Neural crest cell (in vitro differentiated cells): ENCODE measurements at regions not wholly inside any gene's neighbourhood (a gene's known extent, or its start where the extent isn't known, plus 50 kb on each side); places are given as distances from the start of the nearest gene placed in this dataset.

ENCODE experiments used
- DNase-seq: peaks from one replicate; pipeline ENCODE4 v3.0.0; 2021; ENCODE audit warnings: low read depth, mixed read lengths, low spot score
- H3K27ac Mint-ChIP-seq: one replicate; pipeline ENCODE4 v1.8.0; 2021; ENCODE audit warnings: mild to moderate bottlenecking, mixed read lengths; ENCODE audit not compliant: unreplicated experiment
- H3K27me3 Mint-ChIP-seq: 2 replicates; pipeline ENCODE4 v1.8.0; 2021; ENCODE audit warnings: low read depth, mild to moderate bottlenecking, mixed read lengths
- H3K36me3 Mint-ChIP-seq: 2 replicates; pipeline ENCODE4 v1.8.0; 2021; ENCODE audit warnings: low read depth, mild to moderate bottlenecking, mixed read lengths
- H3K4me1 Mint-ChIP-seq: 2 replicates; pipeline ENCODE4 v1.8.0; 2021; ENCODE audit warnings: mixed read lengths
- H3K4me3 Mint-ChIP-seq: one replicate; pipeline ENCODE4 v1.8.0; 2021; ENCODE audit warnings: mild to moderate bottlenecking, mixed read lengths
- H3K9me3 Mint-ChIP-seq: 2 replicates; pipeline ENCODE4 v1.8.0; 2021; ENCODE audit warnings: mixed read lengths
- CTCF ChIP-seq: fragments of 200-600 bp; sonication (generic); conservative IDR thresholded peaks from 2 replicates; pipeline ENCODE4 v1.5.0; 2021; ENCODE audit warnings: antibody characterized with exemption, mild to moderate bottlenecking

- H3K9me3 Mint-ChIP-seq, result peaks cover 5% of the 10 kb centered on the region
- H3K4me1 Mint-ChIP-seq, result peaks cover 6% of the 10 kb centered on the region
- H3K36me3 Mint-ChIP-seq, result peaks cover 5% of the 10 kb centered on the region
- H3K4me3 Mint-ChIP-seq, result no peak overlapping the region
- H3K27me3 Mint-ChIP-seq, result no peaks in the 10 kb centered on the region
- no peak overlapping the region for H3K27ac Mint-ChIP-seq
- no peak for TF ChIP-seq CTCF
- no peak for DNase-seq
These were observed 125.2 kb upstream of the THBS2 start for GRCh38 chr6:169378620-169379381.

- no peak for DNase-seq
- TF ChIP-seq CTCF, result no peak
- Mint-ChIP-seq H3K4me1 (no peaks in the 10 kb centered on the region), H3K4me3 (no peak overlapping the region), H3K27me3 (no peaks in the 10 kb centered on the region), H3K36me3 (peaks cover 5% of the 10 kb centered on the region), H3K9me3 (no peaks in the 10 kb centered on the region), H3K27ac (no peak overlapping the region)
These were observed 122.8 kb upstream of the THBS2 start for GRCh38 chr6:169376458-169376857.

GRCh38 chr6:169372589-169372988, 118.9 kb upstream of the THBS2 start:
- Mint-ChIP-seq H3K4me3 (no peak overlapping the region), H3K27ac (no peak overlapping the region), H3K4me1 (no peaks in the 10 kb centered on the region), H3K9me3 (peaks cover 2% of the 10 kb centered on the region), H3K27me3 (no peaks in the 10 kb centered on the region), H3K36me3 (peaks cover 5% of the 10 kb centered on the region)
- no peak for DNase-seq
- TF ChIP-seq CTCF, result no peak

GRCh38 chr6:169371344-169372127, 117.9 kb upstream of the THBS2 start:
- no peak overlapping the region for H3K4me3 Mint-ChIP-seq
- no peak for TF ChIP-seq CTCF
- no peak for DNase-seq
- no peaks in the 10 kb centered on the region for H3K4me1 Mint-ChIP-seq
- no peaks in the 10 kb centered on the region for H3K27me3 Mint-ChIP-seq
- peaks cover 4% of the 10 kb centered on the region for H3K36me3 Mint-ChIP-seq
- H3K9me3 Mint-ChIP-seq, result peaks cover 2% of the 10 kb centered on the region
- no peak overlapping the region for H3K27ac Mint-ChIP-seq

- DNase-seq, result no peak
- H3K27ac Mint-ChIP-seq, result no peak overlapping the region
- no peak overlapping the region for H3K4me3 Mint-ChIP-seq
- no peaks in the 10 kb centered on the region for H3K27me3 Mint-ChIP-seq
- H3K9me3 Mint-ChIP-seq, result peaks cover 2% of the 10 kb centered on the region
- no peaks in the 10 kb centered on the region for H3K36me3 Mint-ChIP-seq
- no peak for TF ChIP-seq CTCF
- no peaks in the 10 kb centered on the region for H3K4me1 Mint-ChIP-seq
These were observed 117.2 kb upstream of the THBS2 start for GRCh38 chr6:169370666-169371343.
